ENCODE measurements at regions not wholly inside any gene's neighbourhood (a gene's known extent, or its start where the extent isn't known, plus 50 kb on each side); places are given as distances from the start of the nearest gene placed in this dataset.

DNA sequence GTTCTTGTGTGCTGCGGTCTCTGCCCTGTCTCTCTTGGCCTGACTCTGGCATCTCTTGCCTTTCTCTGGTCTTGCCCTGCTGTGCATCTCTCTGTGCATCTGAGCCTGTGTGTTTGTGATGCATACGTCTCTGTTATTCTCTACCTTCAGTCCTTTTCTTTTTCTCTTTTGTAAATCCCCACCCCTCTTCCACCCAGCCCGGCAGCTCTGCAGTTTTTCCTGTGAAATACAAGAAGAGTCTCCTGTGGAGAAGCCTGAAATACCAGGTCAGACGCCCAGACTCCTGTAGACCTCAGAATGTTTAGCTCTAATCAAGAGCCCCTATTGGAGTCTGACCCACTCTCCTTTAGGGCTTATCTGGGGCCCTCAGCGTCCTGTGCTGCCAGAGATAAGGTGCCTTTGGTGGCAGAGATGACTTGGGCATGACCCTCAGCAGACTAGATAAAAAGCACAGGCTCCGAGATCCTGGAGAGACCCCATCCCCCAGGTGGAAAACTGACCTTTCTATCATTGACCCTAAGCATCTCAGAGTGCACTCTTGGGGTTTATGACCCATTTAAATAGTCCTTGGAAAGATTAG is 167.5 kb upstream of the SRRM4 start:
- intact Hi-C loops (cut with DNase I, micrococcal nuclease) = no loop called here
- no peak for ATAC-seq
- DNase-seq = no peak

GRCh38 chr12:118816296-118816695 is 165.0 kb upstream of the SRRM4 start:
- intact Hi-C loops (cut with DNase I, micrococcal nuclease) = no loop called here
- ATAC-seq (no peak), DNase-seq (no peak)

- DNase-seq = no peak
- ATAC-seq = no peak
- intact Hi-C loops (cut with DNase I, micrococcal nuclease) = no loop called here
These were observed 159.9 kb upstream of the SRRM4 start for GRCh38 chr12:118821386-118821925.

DNA sequence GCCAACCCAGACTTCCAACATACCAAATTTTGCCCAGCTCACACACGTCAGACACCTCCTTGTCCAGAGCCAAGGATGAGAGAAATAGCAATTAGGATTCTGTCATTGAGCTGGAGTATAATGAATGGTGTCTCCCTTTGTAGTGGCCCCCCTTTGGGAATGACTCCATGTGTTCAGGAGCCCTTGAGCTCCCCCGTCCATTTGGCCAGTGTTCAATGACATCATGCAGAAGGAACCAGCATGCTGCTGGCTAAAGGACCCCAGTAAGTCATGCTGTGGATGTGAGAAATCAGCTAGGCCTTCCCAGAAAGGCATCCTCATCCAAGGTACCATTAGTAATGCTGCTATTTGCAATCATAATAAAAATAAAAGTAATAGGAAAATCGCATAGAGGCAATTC is 158.8 kb upstream of the SRRM4 start:
- no peak for DNase-seq
- no peak for ATAC-seq
- intact Hi-C loops (cut with DNase I, micrococcal nuclease) = no loop called here

- intact Hi-C loops (cut with DNase I, micrococcal nuclease) = no loop called here
- DNase-seq (no peak), ATAC-seq (no peak)
These were observed 154.3 kb upstream of the SRRM4 start for GRCh38 chr12:118827047-118827446.

GRCh38 chr12:118827606-118828005 is 153.7 kb upstream of the SRRM4 start:
- ATAC-seq = no peak
- DNase-seq = no peak
- intact Hi-C loops (cut with DNase I, micrococcal nuclease) = no loop called here

DNA sequence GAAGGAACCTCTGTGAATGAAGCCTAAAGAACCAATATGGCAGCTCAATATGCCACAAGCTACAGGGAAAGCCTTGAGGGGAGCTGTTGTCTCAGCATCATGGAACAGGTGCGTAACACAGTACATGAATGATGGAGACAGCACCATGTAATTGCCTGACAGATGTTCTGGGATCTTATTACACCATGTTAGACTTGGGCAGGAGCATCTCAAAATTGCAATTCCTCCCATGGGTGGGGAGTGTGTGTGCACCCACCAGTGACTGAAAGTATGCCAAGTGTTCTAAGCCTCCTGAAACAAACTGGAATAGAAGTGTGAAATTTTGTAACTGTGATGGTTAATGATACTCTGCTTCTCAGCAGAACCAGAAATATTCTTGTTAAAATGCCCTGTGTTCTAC is 151.0 kb upstream of the SRRM4 start:
- DNase-seq (no peak), ATAC-seq (no peak)
- intact Hi-C loops (cut with DNase I, micrococcal nuclease) = no loop called here

GRCh38 chr12:118835926-118836325 is 145.4 kb upstream of the SRRM4 start:
- DNase-seq = no peak
- ATAC-seq = no peak
- intact Hi-C loops (cut with DNase I, micrococcal nuclease) = no loop called here

DNA sequence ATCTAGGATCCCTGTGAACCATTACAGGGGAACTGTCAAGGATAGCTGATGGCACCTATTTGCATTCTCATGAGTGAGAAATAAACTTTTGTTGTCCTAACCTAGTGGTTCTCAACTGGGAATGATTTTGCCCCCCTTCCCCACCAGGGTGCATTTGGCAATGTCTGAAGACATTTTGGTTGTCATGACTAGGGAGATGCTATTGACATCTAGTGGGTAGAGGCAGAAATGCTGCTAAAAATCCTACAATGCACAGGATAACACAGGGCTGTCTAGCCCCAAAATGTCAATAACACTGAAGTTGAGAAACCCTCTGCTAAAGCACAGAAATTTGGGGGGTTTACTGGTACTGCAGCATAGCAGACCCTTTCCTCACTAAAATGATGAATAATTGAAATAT is 140.9 kb upstream of the SRRM4 start:
- DNase-seq = no peak
- intact Hi-C loops (cut with DNase I, micrococcal nuclease) = no loop called here
- no peak for ATAC-seq

GRCh38 chr12:118840878-118841277 is 140.5 kb upstream of the SRRM4 start:
- DNase-seq (no peak), ATAC-seq (no peak)
- intact Hi-C loops (cut with DNase I, micrococcal nuclease) = no loop called here

- no peak for ATAC-seq
- intact Hi-C loops (cut with DNase I, micrococcal nuclease) = no loop called here
- no peak for DNase-seq
These were observed 139.8 kb upstream of the SRRM4 start for GRCh38 chr12:118841588-118841987.

DNA sequence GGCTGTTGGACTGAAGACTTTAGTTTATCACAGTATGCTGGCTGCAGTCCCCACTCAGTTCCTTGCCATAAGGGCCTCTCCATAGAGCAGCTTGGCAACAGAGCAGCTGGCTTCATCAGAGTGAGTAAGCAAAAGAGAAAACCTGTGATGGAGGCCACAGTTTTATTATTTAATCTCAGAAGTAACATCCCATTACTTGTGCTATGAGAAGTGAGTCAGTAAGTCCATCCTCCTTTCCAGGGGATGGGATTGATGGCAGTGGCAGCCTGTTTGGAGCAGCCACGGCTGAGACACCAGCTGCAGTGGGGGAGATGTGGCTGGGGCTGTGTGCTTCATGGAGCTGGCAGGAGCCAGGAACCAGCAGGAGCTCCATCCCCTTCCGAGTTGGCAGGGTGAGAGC is 138.5 kb upstream of the SRRM4 start:
- DNase-seq (no peak), ATAC-seq (no peak)
- intact Hi-C loops (cut with DNase I, micrococcal nuclease) = no loop called here

DNA sequence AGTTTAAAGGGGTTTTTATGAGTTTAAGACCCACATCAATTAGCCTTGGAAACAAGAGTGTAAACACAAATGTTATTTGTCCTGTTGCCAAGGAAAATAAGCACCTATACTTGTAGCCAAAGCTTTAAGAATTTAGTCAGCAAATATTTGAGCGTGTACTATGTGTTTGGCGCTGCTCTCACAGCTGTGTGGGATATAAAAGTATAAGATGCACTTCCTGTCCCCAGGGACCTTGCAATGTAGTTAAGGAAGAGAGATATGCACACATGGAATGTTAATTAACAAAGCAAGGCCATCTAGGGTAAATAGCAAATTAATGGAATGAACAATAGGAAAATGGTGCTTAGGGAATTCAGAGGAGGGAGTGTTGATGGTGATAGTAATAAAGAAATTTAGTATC is 134.9 kb upstream of the SRRM4 start:
- intact Hi-C loops (cut with DNase I, micrococcal nuclease) = no loop called here
- no peak for DNase-seq
- ATAC-seq = no peak

DNA sequence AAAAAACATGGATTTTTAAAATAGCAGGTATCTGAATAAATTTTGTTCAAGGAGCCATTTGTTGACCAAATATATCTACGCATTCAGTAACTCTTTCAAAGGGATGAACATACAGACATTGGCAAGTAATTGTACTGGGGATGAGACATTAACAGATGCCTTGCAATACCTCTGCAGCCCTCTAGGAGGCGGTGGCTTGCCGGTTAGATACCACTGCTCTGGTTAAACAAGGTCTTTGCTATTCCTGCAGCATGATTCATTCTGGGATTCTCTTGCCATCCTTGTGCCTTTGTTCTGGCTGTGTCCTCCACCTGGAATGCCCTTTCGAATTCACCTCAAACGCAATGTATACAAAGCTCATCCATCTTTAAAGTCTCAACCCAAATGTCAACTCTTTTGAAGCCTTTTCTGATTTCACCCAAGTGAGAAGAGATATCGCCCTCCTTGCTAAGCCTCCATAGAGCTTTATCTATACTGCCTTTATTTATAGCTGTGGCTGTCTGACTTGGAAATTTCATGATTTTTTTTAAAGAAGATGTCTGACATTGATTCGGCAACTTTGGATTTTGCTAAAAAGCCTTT is 131.0 kb upstream of the SRRM4 start:
- ATAC-seq (no peak), DNase-seq (peak in 1 of 2 donors; percentile 16)
- intact Hi-C loops (cut with DNase I, micrococcal nuclease) = no loop called here

DNA sequence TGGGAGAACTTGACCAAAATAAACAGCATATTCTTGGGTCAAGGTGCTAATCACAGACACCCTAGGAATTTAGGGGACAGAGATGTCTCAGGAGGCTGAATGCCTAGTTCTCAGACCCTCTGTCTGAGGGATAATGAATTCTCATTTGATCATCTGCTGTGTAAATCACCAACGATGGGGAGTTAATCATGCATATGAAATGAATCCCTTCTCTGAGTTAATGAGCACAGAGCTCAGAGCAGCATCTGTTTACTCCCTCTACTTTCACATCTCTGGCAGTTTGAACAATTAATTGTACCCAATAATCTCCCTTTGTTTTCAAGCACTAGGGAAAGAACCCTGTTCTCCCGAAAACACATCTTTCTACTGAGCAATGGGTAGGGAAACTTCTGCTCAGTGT is 129.4 kb upstream of the SRRM4 start:
- ATAC-seq (no peak), DNase-seq (no peak)
- intact Hi-C loops (cut with DNase I, micrococcal nuclease) = no loop called here

DNA sequence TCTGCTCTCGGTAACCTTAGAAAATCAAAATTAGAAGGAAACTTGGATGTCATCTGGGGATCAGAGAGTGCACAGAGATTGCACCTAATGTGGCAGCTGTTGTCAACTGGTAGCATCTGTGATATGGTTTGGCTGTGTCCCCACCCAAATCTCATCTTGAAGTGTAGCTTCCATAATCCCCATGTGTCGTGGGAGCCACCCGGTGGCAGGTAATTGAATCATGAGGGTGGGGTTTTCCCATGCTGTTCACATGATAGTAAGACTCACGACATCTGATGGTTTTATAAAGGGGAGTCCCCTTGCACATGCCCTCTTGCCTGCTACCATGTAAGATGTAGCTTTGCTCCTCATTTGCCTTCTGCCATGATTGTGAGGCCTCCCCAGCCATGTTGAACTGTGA is 127.7 kb upstream of the SRRM4 start:
- intact Hi-C loops (cut with DNase I, micrococcal nuclease) = no loop called here
- peak in 1 of 2 donors; percentile 4 for DNase-seq
- ATAC-seq = no peak

GRCh38 chr12:118855858-118856257 is 125.5 kb upstream of the SRRM4 start:
- DNase-seq = no peak
- no peak for ATAC-seq
- intact Hi-C loops (cut with DNase I, micrococcal nuclease) = no loop called here

DNA sequence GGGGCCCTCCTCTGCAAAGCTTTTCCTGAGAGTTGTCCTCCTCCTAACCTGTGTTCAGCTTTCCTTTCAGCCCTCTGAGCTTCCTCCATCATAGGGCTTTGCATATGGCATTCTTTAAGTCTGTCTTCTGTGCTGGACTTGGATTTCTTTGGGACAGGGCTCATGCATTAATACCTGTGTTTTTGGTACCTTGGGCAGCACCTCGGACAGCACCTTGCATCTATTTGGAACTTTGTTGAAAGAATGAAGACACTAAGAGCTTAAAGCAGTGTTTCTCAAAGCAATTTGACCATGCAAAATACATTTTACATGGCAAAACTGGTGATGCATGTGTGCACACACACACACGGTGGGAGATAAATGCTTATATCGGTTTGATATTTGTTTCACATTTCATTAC is 115.0 kb upstream of the SRRM4 start:
- no peak for ATAC-seq
- no peak for DNase-seq
- intact Hi-C loops (cut with DNase I, micrococcal nuclease) = no loop called here

DNA sequence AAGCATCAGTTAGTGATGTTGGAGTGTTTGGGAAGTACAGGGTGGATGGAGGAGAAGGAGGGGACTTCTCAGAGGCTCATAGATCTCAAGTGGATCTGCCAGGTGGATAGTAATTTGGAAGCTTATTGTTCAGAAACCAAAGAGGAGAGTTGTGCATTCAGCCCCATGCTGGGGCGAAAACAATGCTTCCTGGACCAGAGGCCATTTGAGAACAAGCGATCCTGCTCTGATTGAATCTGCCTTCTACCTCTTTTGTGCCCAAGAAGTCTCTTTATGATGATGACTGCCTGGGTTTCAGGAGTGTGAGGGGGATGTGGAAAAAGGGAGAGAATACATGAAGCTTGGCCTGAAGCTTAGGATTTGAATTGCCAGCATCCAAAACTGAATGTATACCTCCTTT is 110.8 kb upstream of the SRRM4 start:
- DNase-seq = no peak
- intact Hi-C loops (cut with DNase I, micrococcal nuclease) = no loop called here
- no peak for ATAC-seq

GRCh38 chr12:118874698-118875548 is 106.4 kb upstream of the SRRM4 start:
- no peak for ATAC-seq
- intact Hi-C loops (cut with DNase I, micrococcal nuclease) = no loop called here
- DNase-seq = no peak
